Thymus (tissue), 11 donors: ENCODE measurements at regions not wholly inside any gene's neighbourhood (a gene's known extent, or its start where the extent isn't known, plus 50 kb on each side); places are given as distances from the start of the nearest gene placed in this dataset.
A peak's percentile ranks its signal among the peaks of the same experiment; 100 is the strongest.

Experiments used
- DNase-seq, 9 donors: peaks; one replicate each; pipeline ENCODE4 v3.0.0-alpha.2; 2013; ENCODE audit warnings: low spot score in 9 of 9, low read depth in 6 of 9, missing footprints in 1 of 9
- H3K27ac ChIP-seq, 2 donors: one replicate each; pipeline ENCODE4 v1.5.1; 2013; ENCODE audit warnings: control low read depth in 1 of 2, low read depth in 1 of 2, low read length in 1 of 2, mild to moderate bottlenecking in 1 of 2, moderate library complexity in 1 of 2
- H3K27me3 ChIP-seq, 2 donors: one replicate each; pipeline ENCODE4 v1.5.1; 2013; ENCODE audit warnings: low read length in 1 of 2; ENCODE audit not compliant: control insufficient read depth in 2 of 2, insufficient read depth in 1 of 2
- H3K36me3 ChIP-seq, 2 donors: one replicate each; pipeline ENCODE4 v1.5.1; 2013; ENCODE audit warnings: low read length in 1 of 2, mild to moderate bottlenecking in 1 of 2, moderate library complexity in 1 of 2; ENCODE audit not compliant: control insufficient read depth in 2 of 2, insufficient read depth in 2 of 2
- H3K4me1 ChIP-seq, 2 donors: one replicate each; pipeline ENCODE4 v1.5.1; 2013; ENCODE audit warnings: low read length in 2 of 2; ENCODE audit not compliant: control insufficient read depth in 2 of 2, insufficient read depth in 2 of 2
- H3K4me3 ChIP-seq, 2 donors: one replicate each; pipeline ENCODE4 v1.5.1; 2013; ENCODE audit warnings: low read length in 2 of 2, control low read depth in 1 of 2, mild to moderate bottlenecking in 1 of 2
- H3K9me3 ChIP-seq, 2 donors: one replicate each; pipeline ENCODE4 v1.5.1; 2013; ENCODE audit warnings: low read length in 1 of 2, mild to moderate bottlenecking in 1 of 2; ENCODE audit not compliant: control insufficient read depth in 2 of 2, insufficient read depth in 1 of 2
- WGBS: extraction: QIAGEN DNeasy Blood & Tissue Kit; methylation state at CpG from one replicate; pipeline ENCODE4 v1.1.7; 2013; 5-methylcytosine and 5-hydroxymethylcytosine counted together
- donor health status: healthy.

DNA sequence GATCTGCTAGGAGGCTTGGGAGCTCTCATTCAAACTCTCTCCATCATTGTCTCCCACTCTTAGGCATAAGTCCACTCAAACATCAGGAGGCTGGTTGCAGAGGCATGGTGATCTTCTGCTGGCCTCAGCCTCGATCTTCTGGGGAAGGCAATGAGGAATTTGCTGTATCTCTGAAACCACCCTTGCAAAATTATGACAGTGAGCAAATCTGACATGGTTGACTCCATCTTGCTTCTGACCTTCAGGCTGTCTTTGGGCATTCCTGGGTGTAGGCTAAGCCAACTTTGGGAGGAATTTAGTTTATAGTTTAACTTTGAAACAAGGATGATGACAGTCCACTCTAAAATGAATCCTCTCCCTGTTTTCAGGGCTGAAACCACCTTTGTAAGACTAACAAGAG, 84.1 kb upstream of the ABCC4 start:
- no peak for DNase-seq
- Histone ChIP-seq H3K27ac (no peak overlapping the region), H3K27me3 (no peaks in the 10 kb centered on the region), H3K36me3 (no peaks in the 10 kb centered on the region), H3K4me1 (peaks cover 0 to 3% of the 10 kb centered on the region in 2 donors), H3K9me3 (no peaks in the 10 kb centered on the region), H3K4me3 (no peak overlapping the region)
- 95% methylated on average over 1 of the region's 1 CpG for WGBS

- 89% methylated on average over 1 of the region's 1 CpG for WGBS
Observed at GRCh38 chr13:95385798-95386197, 84.5 kb upstream of the ABCC4 start.

GRCh38 chr13:95386370-95386769, 85.1 kb upstream of the ABCC4 start:
- Histone ChIP-seq H3K4me3 (no peak overlapping the region), H3K4me1 (no peaks in the 10 kb centered on the region), H3K36me3 (no peaks in the 10 kb centered on the region), H3K27ac (no peak overlapping the region), H3K27me3 (no peaks in the 10 kb centered on the region), H3K9me3 (no peaks in the 10 kb centered on the region)
- no peak for DNase-seq
- 86% methylated on average over 4 of the region's 4 CpGs for WGBS

More at GRCh38 chr13:95385798-95386197, 84.5 kb upstream of the ABCC4 start:
- no peak for DNase-seq
- Histone ChIP-seq H3K27ac (no peak overlapping the region), H3K36me3 (no peaks in the 10 kb centered on the region), H3K9me3 (no peaks in the 10 kb centered on the region), H3K4me1 (peaks cover 0 to 1% of the 10 kb centered on the region in 2 donors), H3K27me3 (no peaks in the 10 kb centered on the region), H3K4me3 (no peak overlapping the region)

GRCh38 chr13:95387733-95388207, 86.5 kb upstream of the ABCC4 start:
- H3K4me1 ChIP-seq = no peaks in the 10 kb centered on the region
- no peak for DNase-seq

GRCh38 chr13:95388420-95389079, 87.3 kb upstream of the ABCC4 start:
- Histone ChIP-seq H3K27me3 (no peaks in the 10 kb centered on the region), H3K4me3 (no peak overlapping the region), H3K4me1 (no peaks in the 10 kb centered on the region), H3K36me3 (no peaks in the 10 kb centered on the region), H3K27ac (no peak overlapping the region), H3K9me3 (no peaks in the 10 kb centered on the region)
- 47% methylated on average over 2 of the region's 2 CpGs for whole genome bisulfite sequencing
- no peak for DNase-seq

More at GRCh38 chr13:95387733-95388207, 86.5 kb upstream of the ABCC4 start:
- H3K36me3 ChIP-seq = no peaks in the 10 kb centered on the region
- no peak overlapping the region for H3K4me3 ChIP-seq
- no peak overlapping the region for H3K27ac ChIP-seq
- WGBS = 95% methylated on average over 4 of the region's 4 CpGs
- no peaks in the 10 kb centered on the region for H3K9me3 ChIP-seq
- no peaks in the 10 kb centered on the region for H3K27me3 ChIP-seq

DNA sequence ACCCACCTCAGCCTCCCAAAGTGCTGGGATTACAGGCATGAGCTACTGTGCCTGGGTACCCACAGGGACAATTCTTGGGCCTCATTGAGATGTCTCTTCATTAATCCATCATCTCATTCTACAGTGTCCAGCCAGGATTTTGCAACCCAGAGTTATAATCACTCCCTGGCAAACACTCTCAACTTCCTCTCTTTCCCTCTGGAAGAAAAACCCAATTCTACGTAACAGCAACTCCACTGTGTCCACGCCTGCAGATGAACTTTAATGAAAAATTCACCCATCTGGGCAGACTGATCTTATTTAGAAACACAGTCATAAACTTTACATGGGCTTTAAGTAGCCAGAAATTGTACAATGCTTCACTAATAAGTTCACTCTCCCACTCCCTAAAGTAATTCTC, 90.1 kb upstream of the ABCC4 start:
- WGBS = 93% methylated on average over 2 of the region's 2 CpGs

GRCh38 chr13:95391785-95392184, 90.5 kb upstream of the ABCC4 start:
- Histone ChIP-seq H3K4me3 (no peak overlapping the region), H3K27me3 (no peaks in the 10 kb centered on the region), H3K4me1 (no peaks in the 10 kb centered on the region), H3K9me3 (no peaks in the 10 kb centered on the region), H3K27ac (no peak overlapping the region), H3K36me3 (no peaks in the 10 kb centered on the region)
- no peak for DNase-seq
- WGBS = 51% methylated on average over 2 of the region's 2 CpGs

More for the DNA sequence above, 90.1 kb upstream of the ABCC4 start:
- no peak for DNase-seq
- Histone ChIP-seq H3K36me3 (no peaks in the 10 kb centered on the region), H3K27ac (no peak overlapping the region), H3K9me3 (no peaks in the 10 kb centered on the region), H3K4me1 (no peaks in the 10 kb centered on the region), H3K4me3 (no peak overlapping the region), H3K27me3 (no peaks in the 10 kb centered on the region)

DNA sequence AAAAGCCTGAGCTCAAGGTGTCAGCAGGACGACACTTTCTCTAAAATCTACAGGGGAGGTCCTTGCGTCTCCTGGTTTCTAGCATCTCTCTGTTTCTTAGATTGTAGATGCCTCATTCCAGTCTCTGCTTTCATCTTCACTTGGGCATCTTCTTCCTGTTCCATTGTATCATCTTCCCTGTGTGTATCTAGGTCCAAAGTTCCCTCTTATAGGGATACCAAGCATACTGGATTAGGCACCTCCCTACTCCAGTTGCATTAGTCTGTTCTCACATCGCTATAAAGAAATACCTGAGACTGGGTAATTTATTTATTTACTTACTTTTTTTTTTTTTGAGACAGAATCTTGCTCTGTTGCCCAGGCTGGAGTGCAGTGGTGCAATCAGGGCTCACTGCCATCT, 91.3 kb upstream of the ABCC4 start:
- H3K36me3 ChIP-seq = no peaks in the 10 kb centered on the region
- no peaks in the 10 kb centered on the region for H3K4me1 ChIP-seq
- H3K4me3 ChIP-seq = no peak overlapping the region
- 98% methylated on average over 3 of the region's 3 CpGs for WGBS
- no peak overlapping the region for H3K27ac ChIP-seq
- DNase-seq = no peak
- no peaks in the 10 kb centered on the region for H3K27me3 ChIP-seq
- no peaks in the 10 kb centered on the region for H3K9me3 ChIP-seq

DNA sequence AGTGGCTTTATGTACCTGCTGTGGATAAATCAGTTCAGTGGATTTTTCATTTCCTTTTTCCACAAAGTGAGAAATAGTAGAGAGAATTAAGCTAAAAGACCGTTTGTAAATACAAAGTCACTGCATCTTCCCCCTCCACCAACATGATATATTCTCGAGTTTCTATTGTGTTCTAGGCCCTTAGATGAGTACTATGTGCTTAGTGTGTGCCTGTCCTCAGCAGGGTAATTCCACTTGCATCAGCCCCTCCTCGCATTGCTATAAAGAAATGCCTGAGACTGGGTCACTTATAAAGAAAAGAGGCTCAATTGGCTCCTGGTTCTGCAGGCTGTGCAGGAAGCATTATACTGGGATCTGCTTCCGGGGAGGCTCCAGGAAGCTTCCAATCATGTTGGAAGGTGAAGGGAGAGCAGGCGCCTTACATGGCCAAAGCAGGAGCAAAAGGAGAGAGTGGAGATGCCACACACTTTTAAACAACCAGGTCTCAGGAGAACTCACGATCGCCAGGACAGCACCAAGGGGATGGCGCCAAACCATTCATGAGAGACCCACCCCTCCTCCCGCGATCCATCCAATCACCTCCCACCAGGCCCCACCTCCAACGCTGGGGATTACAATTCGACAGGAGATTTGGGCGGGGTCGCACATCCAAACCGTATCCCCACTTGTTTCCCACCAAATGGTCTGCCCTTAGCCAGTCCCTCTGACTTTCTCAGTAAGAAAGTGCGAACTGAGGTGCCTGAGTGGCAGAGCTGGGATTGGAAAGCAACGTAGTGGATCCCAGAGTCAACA, 102.3 kb upstream of the ABCC4 start:
- H3K9me3 ChIP-seq = no peaks in the 10 kb centered on the region
- no peaks in the 10 kb centered on the region for H3K36me3 ChIP-seq
- no peak overlapping the region for H3K27ac ChIP-seq
- DNase-seq = peak in 3 of 9 donors; percentile 13 to 14 (median 14)
- peak overlapping the region; percentile 34 to 41 for H3K4me3 ChIP-seq
- peaks cover 0 to 8% of the 10 kb centered on the region in 2 donors for H3K27me3 ChIP-seq
- peaks cover 0 to 9% of the 10 kb centered on the region in 2 donors for H3K4me1 ChIP-seq
- 33% methylated on average over 17 of the region's 17 CpGs for WGBS
